ENCODE measurements at regions not wholly inside any gene's neighbourhood (a gene's known extent, or its start where the extent isn't known, plus 50 kb on each side); places are given as distances from the start of the nearest gene placed in this dataset.

- ATAC-seq (no peak), DNase-seq (ENCODE audit: low read depth, low spot score) (no peak)
- no TSS peak for BruUV-seq (replicated peaks)
- Histone ChIP-seq H3K9me3 (ENCODE audit: control insufficient read depth, insufficient read depth, low read depth, low read length) (no peaks in the 10 kb centered on the region), H3K4me1 (ENCODE audit: control insufficient read depth, insufficient read depth, low read length) (no peaks in the 10 kb centered on the region), H3K27me3 (ENCODE audit: control insufficient read depth, insufficient read depth, low read length) (no peaks in the 10 kb centered on the region), H3K36me3 (ENCODE audit: control insufficient read depth, insufficient read depth, low read length) (no peaks in the 10 kb centered on the region), H3K27ac (ENCODE audit: low read length) (no peak overlapping the region), H3K4me3 (ENCODE audit: low read depth in 2 of 2, low read length in 2 of 2) (no peak overlapping the region)
- intact Hi-C loops (cut with micrococcal nuclease; ENCODE audit: unreplicated experiment) (no loop called here), in situ Hi-C loops (cut with HindIII; ENCODE audit: low pct_unique_long_range_greater_than_20kb, low sequenced_read_pairs) (no loop called here)
- CTCF ChIA-PET, result no interaction called here
- TF ChIP-seq POLR2AphosphoS5 (IDR thresholded peaks at IDR 0.05; ENCODE audit: low read depth, low read length) (no peak), REST (IDR thresholded peaks at IDR 0.05; ENCODE audit: insufficient read depth in 1 of 2, low read depth in 2 of 2, low read length in 1 of 2) (no peak), CTCF (IDR thresholded peaks at IDR 0.05) (no peak), SIN3A (IDR thresholded peaks at IDR 0.05; ENCODE audit: borderline replicate concordance, insufficient read depth, low read depth, low read length) (no peak), TCF7L2 (IDR thresholded peaks at IDR 0.05; ENCODE audit: low read depth, low read length) (no peak)
- POLR2A ChIA-PET, result no interaction called here
These were observed 1312.1 kb downstream of the ADGRL3 start for GRCh38 chr4:62512271-62512670.

- in situ Hi-C loops (cut with HindIII; ENCODE audit: low pct_unique_long_range_greater_than_20kb, low sequenced_read_pairs) (no loop called here), intact Hi-C loops (cut with micrococcal nuclease; ENCODE audit: unreplicated experiment) (no loop called here)
- TF ChIP-seq CTCF (IDR thresholded peaks at IDR 0.05) (no peak), TCF7L2 (IDR thresholded peaks at IDR 0.05; ENCODE audit: low read depth, low read length) (no peak), REST (IDR thresholded peaks at IDR 0.05; ENCODE audit: insufficient read depth in 1 of 2, low read depth in 2 of 2, low read length in 1 of 2) (no peak), POLR2AphosphoS5 (IDR thresholded peaks at IDR 0.05; ENCODE audit: low read depth, low read length) (no peak), SIN3A (IDR thresholded peaks at IDR 0.05; ENCODE audit: borderline replicate concordance, insufficient read depth, low read depth, low read length) (no peak)
- ATAC-seq (no peak), DNase-seq (ENCODE audit: low read depth, low spot score) (no peak)
- BruUV-seq (replicated peaks), result no TSS peak
- no peak overlapping the region for H3K27ac ChIP-seq (ENCODE audit: low read length)
- H3K4me1 ChIP-seq (ENCODE audit: control insufficient read depth, insufficient read depth, low read length), result no peaks in the 10 kb centered on the region
- ChIA-PET CTCF (no interaction called here), POLR2A (no interaction called here)
- no peak overlapping the region for H3K4me3 ChIP-seq (ENCODE audit: low read depth in 2 of 2, low read length in 2 of 2)
- H3K27me3 ChIP-seq (ENCODE audit: control insufficient read depth, insufficient read depth, low read length), result no peaks in the 10 kb centered on the region
- H3K9me3 ChIP-seq (ENCODE audit: control insufficient read depth, insufficient read depth, low read depth, low read length), result no peaks in the 10 kb centered on the region
- H3K36me3 ChIP-seq (ENCODE audit: control insufficient read depth, insufficient read depth, low read length), result no peaks in the 10 kb centered on the region
These were observed 1310.1 kb downstream of the ADGRL3 start for GRCh38 chr4:62510228-62510627.

Data from Panc1 (cell line).